ENCODE measurements at regions not wholly inside any gene's neighbourhood (a gene's known extent, or its start where the extent isn't known, plus 50 kb on each side); places are given as distances from the start of the nearest gene placed in this dataset.

DNA sequence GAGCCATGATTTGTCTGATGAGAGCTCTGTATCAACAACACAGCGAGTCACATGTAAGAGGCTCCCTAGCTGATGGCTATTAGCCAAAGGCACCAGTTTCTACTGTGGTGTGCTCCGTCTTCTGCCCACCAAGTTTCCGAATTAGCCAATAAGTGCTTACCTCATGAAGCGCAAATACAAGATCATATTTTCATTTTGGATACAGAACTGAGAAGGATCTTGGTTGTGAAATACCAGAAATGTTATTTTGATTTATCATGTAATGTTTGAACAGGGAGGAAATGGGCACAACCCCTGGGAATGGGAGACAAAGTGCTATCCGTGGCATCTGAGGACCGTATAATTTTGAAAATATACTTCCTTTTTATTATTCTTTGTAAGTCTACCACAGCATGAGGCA is 234.3 kb downstream of the DACT1 start:
- H3K4me3 ChIP-seq (ENCODE audit: control extremely low read depth in 1 of 5, extremely low read depth in 1 of 5, insufficient read depth in 1 of 5, low read depth in 2 of 5, low read length in 4 of 5): no peak overlapping the region
- H4K20me1 ChIP-seq (ENCODE audit: control insufficient read depth, insufficient read depth, low read length, poor library complexity, severe bottlenecking): no peaks in the 10 kb centered on the region
- H3K9ac ChIP-seq (ENCODE audit: low read length): no peak overlapping the region
- no peak overlapping the region for H3K4me3 Mint-ChIP-seq
- H3K4me2 ChIP-seq (replicated peaks; ENCODE audit: low read depth, low read length, poor library complexity, severe bottlenecking): no peak overlapping the region
- no peaks in the 10 kb centered on the region for H3K9me3 ChIP-seq (ENCODE audit: control extremely low read depth in 1 of 3, control insufficient read depth in 2 of 3, insufficient read depth in 1 of 3, low read length in 2 of 3)
- intact Hi-C loops (cut with micrococcal nuclease): no loop called here
- ChIA-PET CTCF (no interaction called here), POLR2A (no interaction called here)
- TF ChIP-seq, protein P1, sequence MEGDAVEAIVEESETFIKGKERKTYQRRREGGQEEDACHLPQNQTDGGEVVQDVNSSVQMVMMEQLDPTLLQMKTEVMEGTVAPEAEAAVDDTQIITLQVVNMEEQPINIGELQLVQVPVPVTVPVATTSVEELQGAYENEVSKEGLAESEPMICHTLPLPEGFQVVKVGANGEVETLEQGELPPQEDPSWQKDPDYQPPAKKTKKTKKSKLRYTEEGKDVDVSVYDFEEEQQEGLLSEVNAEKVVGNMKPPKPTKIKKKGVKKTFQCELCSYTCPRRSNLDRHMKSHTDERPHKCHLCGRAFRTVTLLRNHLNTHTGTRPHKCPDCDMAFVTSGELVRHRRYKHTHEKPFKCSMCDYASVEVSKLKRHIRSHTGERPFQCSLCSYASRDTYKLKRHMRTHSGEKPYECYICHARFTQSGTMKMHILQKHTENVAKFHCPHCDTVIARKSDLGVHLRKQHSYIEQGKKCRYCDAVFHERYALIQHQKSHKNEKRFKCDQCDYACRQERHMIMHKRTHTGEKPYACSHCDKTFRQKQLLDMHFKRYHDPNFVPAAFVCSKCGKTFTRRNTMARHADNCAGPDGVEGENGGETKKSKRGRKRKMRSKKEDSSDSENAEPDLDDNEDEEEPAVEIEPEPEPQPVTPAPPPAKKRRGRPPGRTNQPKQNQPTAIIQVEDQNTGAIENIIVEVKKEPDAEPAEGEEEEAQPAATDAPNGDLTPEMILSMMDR (IDR thresholded peaks at IDR 0.05): no peak
- no peak for TF ChIP-seq EZH2 (IDR thresholded peaks at IDR 0.05; ENCODE audit: borderline replicate concordance, insufficient read depth, low read depth, low read length, poor library complexity, severe bottlenecking)
- no peaks in the 10 kb centered on the region for H3K9me3 Mint-ChIP-seq (ENCODE audit: insufficient read depth)
- H3K79me2 ChIP-seq (ENCODE audit: control insufficient read depth, insufficient read depth, low read length): no peaks in the 10 kb centered on the region
- 79% methylated on average over 2 of the region's 6 CpGs for WGBS (ENCODE audit: insufficient coverage)
- no peak for DNase-seq
- H3K27ac Mint-ChIP-seq: no peak overlapping the region
- no peaks in the 10 kb centered on the region for H3K4me1 ChIP-seq (ENCODE audit: control insufficient read depth in 2 of 2, insufficient read depth in 2 of 2, low read length in 2 of 2)
- no peaks in the 10 kb centered on the region for H3K27me3 ChIP-seq (replicated peaks in 1 of 4; ENCODE audit: control extremely low read depth in 1 of 4, control insufficient read depth in 3 of 4, insufficient read depth in 4 of 4, low read length in 3 of 4)
- no peak overlapping the region for H3K27ac ChIP-seq (ENCODE audit: low read length in 2 of 2)
- no peaks in the 10 kb centered on the region for H3K36me3 ChIP-seq (replicated peaks in 1 of 2; ENCODE audit: control extremely low read depth in 1 of 2, control insufficient read depth in 1 of 2, extremely low read depth in 1 of 2, insufficient read depth in 2 of 2, low read length in 1 of 2)
- H2AFZ ChIP-seq (ENCODE audit: insufficient read depth, low read depth, low read length, poor library complexity, severe bottlenecking): no peak overlapping the region
- no peak for ATAC-seq (ENCODE audit: low read depth)
- H3K27me3 Mint-ChIP-seq: peaks cover 3% of the 10 kb centered on the region
- H3K4me1 Mint-ChIP-seq: no peaks in the 10 kb centered on the region

DNA sequence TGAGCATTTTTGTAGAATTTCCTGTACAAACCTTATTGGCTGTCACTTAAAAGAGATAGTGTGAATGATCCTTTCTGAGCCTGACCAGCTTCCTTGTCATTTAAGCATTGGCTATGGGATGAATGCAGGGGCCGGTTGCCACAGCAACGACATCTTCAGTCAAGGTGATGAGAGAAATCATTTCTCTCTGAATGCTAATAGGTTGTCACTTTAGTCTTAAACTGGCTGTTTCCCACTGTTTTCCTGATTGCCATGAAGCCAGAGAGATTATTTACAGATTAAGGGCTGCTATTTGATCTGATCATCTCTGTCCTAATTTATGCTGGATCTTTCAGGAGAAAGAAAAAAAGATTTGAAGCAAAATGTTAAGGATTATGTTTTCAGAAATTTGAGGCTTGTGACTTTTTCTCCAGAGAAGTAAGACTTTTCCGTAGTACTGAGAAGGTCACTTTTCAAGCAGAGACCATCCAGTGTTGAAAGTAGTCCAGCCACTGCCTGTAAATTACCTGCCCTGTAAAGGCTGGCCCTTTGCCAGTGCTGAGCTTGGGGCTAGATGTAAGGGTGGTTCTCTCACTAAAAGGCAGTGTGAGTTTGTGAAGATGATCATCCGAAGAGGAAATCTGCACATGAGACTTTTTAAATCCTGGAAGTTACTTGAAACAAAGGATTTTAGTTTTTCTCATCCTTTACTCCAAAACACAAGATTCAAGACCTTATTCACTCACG is 235.6 kb downstream of the DACT1 start:
- no peak overlapping the region for H3K4me3 ChIP-seq (ENCODE audit: control extremely low read depth in 1 of 5, extremely low read depth in 1 of 5, insufficient read depth in 1 of 5, low read depth in 2 of 5, low read length in 4 of 5)
- no peak overlapping the region for H3K27ac ChIP-seq (ENCODE audit: low read length in 2 of 2)
- H2AFZ ChIP-seq (ENCODE audit: insufficient read depth, low read depth, low read length, poor library complexity, severe bottlenecking): no peak overlapping the region
- ATAC-seq (ENCODE audit: low read depth): no peak
- no peaks in the 10 kb centered on the region for H3K36me3 ChIP-seq (replicated peaks in 1 of 2; ENCODE audit: control extremely low read depth in 1 of 2, control insufficient read depth in 1 of 2, extremely low read depth in 1 of 2, insufficient read depth in 2 of 2, low read length in 1 of 2)
- H3K4me2 ChIP-seq (replicated peaks; ENCODE audit: low read depth, low read length, poor library complexity, severe bottlenecking): no peak overlapping the region
- H3K4me1 Mint-ChIP-seq: no peaks in the 10 kb centered on the region
- no peak for DNase-seq
- H3K27me3 ChIP-seq (replicated peaks in 1 of 4; ENCODE audit: control extremely low read depth in 1 of 4, control insufficient read depth in 3 of 4, insufficient read depth in 4 of 4, low read length in 3 of 4): no peaks in the 10 kb centered on the region
- no peaks in the 10 kb centered on the region for H3K4me1 ChIP-seq (ENCODE audit: control insufficient read depth in 2 of 2, insufficient read depth in 2 of 2, low read length in 2 of 2)
- H3K4me3 Mint-ChIP-seq: no peak overlapping the region
- H3K9ac ChIP-seq (ENCODE audit: low read length): no peak overlapping the region
- no peaks in the 10 kb centered on the region for H4K20me1 ChIP-seq (ENCODE audit: control insufficient read depth, insufficient read depth, low read length, poor library complexity, severe bottlenecking)
- POLR2A ChIA-PET: no interaction called here
- no peaks in the 10 kb centered on the region for H3K27me3 Mint-ChIP-seq
- TF ChIP-seq, protein P1 (IDR thresholded peaks at IDR 0.05): no peak
- no peak for TF ChIP-seq EZH2 (IDR thresholded peaks at IDR 0.05; ENCODE audit: borderline replicate concordance, insufficient read depth, low read depth, low read length, poor library complexity, severe bottlenecking)
- 96% methylated on average over 3 of the region's 5 CpGs for WGBS (ENCODE audit: insufficient coverage)
- H3K9me3 Mint-ChIP-seq (ENCODE audit: insufficient read depth): no peaks in the 10 kb centered on the region
- intact Hi-C loops (cut with micrococcal nuclease): no loop called here
- no peaks in the 10 kb centered on the region for H3K9me3 ChIP-seq (ENCODE audit: control extremely low read depth in 1 of 3, control insufficient read depth in 2 of 3, insufficient read depth in 1 of 3, low read length in 2 of 3)
- CTCF ChIA-PET: no interaction called here
- no peaks in the 10 kb centered on the region for H3K79me2 ChIP-seq (ENCODE audit: control insufficient read depth, insufficient read depth, low read length)
- no peak overlapping the region for H3K27ac Mint-ChIP-seq

Data from B cell (primary cell).